Testis (tissue), 2 donors: ENCODE measurements at regions not wholly inside any gene's neighbourhood (a gene's known extent, or its start where the extent isn't known, plus 50 kb on each side); places are given as distances from the start of the nearest gene placed in this dataset.

ENCODE experiments used
- DNase-seq: peaks from one replicate; pipeline ENCODE4 v3.0.0-alpha.2; 2019
- H3K27ac ChIP-seq, 2 donors: fragments of 200-600 bp; sonication (generic); one replicate each; pipeline ENCODE4 v1.5.1; 2019
- H3K27me3 ChIP-seq: fragments of 200-600 bp; sonication (generic); one replicate; pipeline ENCODE4 v1.5.1; 2019
- H3K36me3 ChIP-seq: fragments of 200-600 bp; sonication (generic); one replicate; pipeline ENCODE4 v1.5.1; 2017; ENCODE audit warnings: low read depth; ENCODE audit errors: missing control alignments
- H3K4me1 ChIP-seq: fragments of 200-600 bp; sonication (generic); one replicate; pipeline ENCODE4 v1.5.1; 2019
- H3K4me3 ChIP-seq, 2 donors: fragments of 200-600 bp; sonication (generic); one replicate each; pipeline ENCODE4 v1.5.1; 2017 to 2019
- H3K9me3 ChIP-seq: fragments of 200-600 bp; sonication (generic); one replicate; pipeline ENCODE4 v1.5.1; 2017
- CTCF ChIP-seq, 3 experiments: fragments of 450-650 bp in 2 of 3; fragments of 200-600 bp in 1 of 3; sonication (generic) in 1 of 3; IDR thresholded peaks; one replicate each; pipeline ENCODE4 v1.5.1; 2016 to 2019; ENCODE audit warnings: antibody characterized with exemption in 3 of 3, mild to moderate bottlenecking in 2 of 3, moderate library complexity in 1 of 3
- POLR2A ChIP-seq: fragments of 450-650 bp; IDR thresholded peaks from one replicate; pipeline ENCODE4 v1.6.1; 2017; ENCODE audit warnings: antibody characterized with exemption, mild to moderate bottlenecking, moderate library complexity
- WGBS, 2 donors: methylation state at CpG; one replicate each; pipeline ENCODE4 v1.1.5; 2018; 5-methylcytosine and 5-hydroxymethylcytosine counted together
- intact Hi-C: fragments of 100-400 bp; cut with DNase I; formaldehyde crosslinking; loops from one replicate; pipeline ENCODE4 v1.15.1; 2023; ENCODE audit warnings: low total_unique reads

GRCh38 chr10:9016930-9017329 lies 962.4 kb downstream of the GATA3 start:
- no peak overlapping the region for H3K27ac ChIP-seq
- TF ChIP-seq CTCF (IDR thresholded peaks at IDR 0.05) (no peak), POLR2A (no peak)
- no peaks in the 10 kb centered on the region for H3K9me3 ChIP-seq
- no peak for DNase-seq
- intact Hi-C loops = no loop called here
- no peaks in the 10 kb centered on the region for H3K4me1 ChIP-seq
- no peak overlapping the region for H3K4me3 ChIP-seq
- 86 to 91% methylated on average over 4 of the region's 4 CpGs for WGBS, 2 donors
- H3K36me3 ChIP-seq = no peaks in the 10 kb centered on the region
- no peaks in the 10 kb centered on the region for H3K27me3 ChIP-seq

- no peaks in the 10 kb centered on the region for H3K9me3 ChIP-seq
- intact Hi-C loops = no loop called here
- TF ChIP-seq CTCF (IDR thresholded peaks at IDR 0.05) = no peak
- 71 to 72% methylated on average over 7 of the region's 7 CpGs for WGBS, 2 donors
- no peak for DNase-seq
- H3K4me1 ChIP-seq = no peaks in the 10 kb centered on the region
- no peak overlapping the region for H3K27ac ChIP-seq
- no peaks in the 10 kb centered on the region for H3K27me3 ChIP-seq
- H3K4me3 ChIP-seq = no peak overlapping the region
- no peaks in the 10 kb centered on the region for H3K36me3 ChIP-seq
Observed at GRCh38 chr10:9018195-9019173, 964.0 kb downstream of the GATA3 start.

DNA sequence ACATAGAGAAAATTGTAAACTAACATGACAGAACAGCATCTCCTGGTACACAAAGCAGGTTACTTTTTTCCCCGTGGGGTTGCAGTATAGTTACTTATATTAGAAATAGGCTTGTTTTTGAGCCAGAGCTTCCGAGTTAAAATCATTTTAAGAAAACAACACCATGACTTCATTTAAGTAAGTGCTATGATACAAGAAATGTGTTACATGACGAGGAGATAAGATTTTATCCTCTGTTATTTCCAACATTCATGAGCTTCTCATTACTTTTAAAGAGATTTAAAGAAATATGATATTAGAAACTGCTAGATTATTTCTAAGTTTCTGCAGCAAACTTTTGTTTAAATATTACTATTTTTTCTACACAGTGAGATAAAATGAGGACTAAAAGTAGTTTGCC lies 968.7 kb downstream of the GATA3 start:
- 75% methylated on average over 3 of the region's 3 CpGs for WGBS, 2 donors
- H3K4me3 ChIP-seq = no peak overlapping the region
- DNase-seq = no peak
- no peaks in the 10 kb centered on the region for H3K9me3 ChIP-seq
- no peaks in the 10 kb centered on the region for H3K36me3 ChIP-seq
- intact Hi-C loops = no loop called here
- no peaks in the 10 kb centered on the region for H3K4me1 ChIP-seq
- no peak overlapping the region for H3K27ac ChIP-seq
- no peak for TF ChIP-seq POLR2A
- no peak for TF ChIP-seq CTCF (IDR thresholded peaks at IDR 0.05)
- H3K27me3 ChIP-seq = no peaks in the 10 kb centered on the region

DNA sequence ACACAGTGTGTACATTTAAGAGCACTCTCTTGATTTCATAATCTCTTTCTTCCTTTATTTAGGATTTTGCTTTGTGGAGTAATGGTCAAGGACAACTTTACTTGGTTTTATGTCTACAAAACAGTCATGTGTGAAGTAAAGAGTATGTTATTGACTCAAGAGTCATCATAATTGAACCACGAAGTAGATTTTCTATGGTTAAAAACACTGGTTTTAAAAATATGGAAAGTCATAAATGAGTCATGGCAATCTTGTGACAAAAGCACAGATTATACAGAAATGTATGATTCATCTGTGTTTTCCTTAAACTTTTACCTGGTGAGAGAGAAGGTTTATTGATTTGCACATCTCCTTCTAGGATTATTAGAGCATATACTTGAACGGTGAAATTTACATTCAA lies 969.7 kb downstream of the GATA3 start:
- WGBS, 2 donors = 80 to 92% methylated on average over 2 of the region's 2 CpGs
- H3K27ac ChIP-seq = no peak overlapping the region
- intact Hi-C loops = no loop called here
- no peak for DNase-seq
- no peaks in the 10 kb centered on the region for H3K4me1 ChIP-seq
- TF ChIP-seq CTCF (IDR thresholded peaks at IDR 0.05) = no peak
- no peak for TF ChIP-seq POLR2A
- H3K27me3 ChIP-seq = no peaks in the 10 kb centered on the region
- H3K4me3 ChIP-seq = no peak overlapping the region
- H3K9me3 ChIP-seq = no peaks in the 10 kb centered on the region
- H3K36me3 ChIP-seq = no peaks in the 10 kb centered on the region

GRCh38 chr10:9028231-9028630 lies 973.7 kb downstream of the GATA3 start:
- TF ChIP-seq CTCF (IDR thresholded peaks at IDR 0.05) (no peak), POLR2A (no peak)
- H3K36me3 ChIP-seq = no peaks in the 10 kb centered on the region
- H3K27ac ChIP-seq = no peak overlapping the region
- no peaks in the 10 kb centered on the region for H3K9me3 ChIP-seq
- H3K4me1 ChIP-seq = no peaks in the 10 kb centered on the region
- no peaks in the 10 kb centered on the region for H3K27me3 ChIP-seq
- intact Hi-C loops = no loop called here
- no peak overlapping the region for H3K4me3 ChIP-seq
- DNase-seq = no peak
